HG02840 (cell line): ENCODE measurements at regions not wholly inside any gene's neighbourhood (a gene's known extent, or its start where the extent isn't known, plus 50 kb on each side); places are given as distances from the start of the nearest gene placed in this dataset.
"Not testable (repeated sequence)": the region's sequence is repeated elsewhere in the genome, so short reads cannot be mapped to it uniquely, and the experiment has no call there.

Source experiments
- ATAC-seq: cut with Tn5 transposase; IDR thresholded peaks from one replicate; pipeline ENCODE4 v1.9.1; 2021; ENCODE audit warnings: mild to moderate bottlenecking, moderate library complexity, moderate number of reproducible peaks; ENCODE audit not compliant: unreplicated experiment, low FRiP score

DNA sequence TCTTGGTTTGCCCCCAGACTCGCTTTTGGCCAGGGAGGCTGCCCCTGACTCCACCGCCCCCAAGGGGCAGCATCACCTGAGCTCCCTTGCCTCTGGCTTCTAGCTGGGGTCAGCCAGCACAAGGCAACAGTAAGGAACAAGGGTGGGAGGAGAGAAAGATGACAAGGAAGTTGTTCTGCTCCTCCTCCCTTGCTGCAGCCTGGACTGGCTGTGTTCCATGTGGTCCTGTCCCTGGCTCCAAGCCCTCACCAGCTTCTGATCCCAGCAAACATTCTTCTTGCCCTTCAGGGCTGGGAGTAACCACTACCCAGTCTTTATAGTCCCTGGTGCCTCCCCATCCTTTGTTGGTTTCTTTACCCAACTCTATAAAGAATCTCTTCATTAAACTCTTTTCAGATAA is 100.3 kb upstream of the SPIN1 start:
- no peak for ATAC-seq

DNA sequence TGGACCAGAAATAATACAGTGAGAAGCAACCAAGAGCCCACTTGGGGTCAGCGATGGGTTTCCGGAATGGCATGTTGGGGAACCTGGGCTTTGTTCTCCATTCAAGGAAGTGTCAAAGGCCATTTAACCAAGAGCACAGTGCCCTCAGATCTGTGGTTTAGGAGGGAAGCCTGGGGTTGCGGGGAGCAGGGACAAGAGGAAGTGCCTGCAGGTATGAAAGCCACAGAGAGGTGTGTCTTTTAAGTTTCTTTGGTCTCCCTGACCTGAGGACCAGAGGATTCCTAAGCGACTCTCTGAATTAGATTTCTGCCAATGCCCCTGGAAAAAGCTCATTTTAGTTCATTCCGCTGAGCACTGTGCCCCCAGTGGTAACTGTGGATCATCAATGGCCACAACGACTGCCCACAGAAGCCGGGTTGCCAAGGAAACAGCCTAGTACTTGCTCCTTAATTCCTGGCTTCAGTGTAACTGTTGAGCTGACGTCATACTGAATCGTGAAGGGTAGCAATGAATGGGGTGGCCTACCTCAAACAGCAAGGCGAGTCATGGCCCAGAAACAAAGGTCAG is 107.3 kb upstream of the SPIN1 start:
- no peak for ATAC-seq

DNA sequence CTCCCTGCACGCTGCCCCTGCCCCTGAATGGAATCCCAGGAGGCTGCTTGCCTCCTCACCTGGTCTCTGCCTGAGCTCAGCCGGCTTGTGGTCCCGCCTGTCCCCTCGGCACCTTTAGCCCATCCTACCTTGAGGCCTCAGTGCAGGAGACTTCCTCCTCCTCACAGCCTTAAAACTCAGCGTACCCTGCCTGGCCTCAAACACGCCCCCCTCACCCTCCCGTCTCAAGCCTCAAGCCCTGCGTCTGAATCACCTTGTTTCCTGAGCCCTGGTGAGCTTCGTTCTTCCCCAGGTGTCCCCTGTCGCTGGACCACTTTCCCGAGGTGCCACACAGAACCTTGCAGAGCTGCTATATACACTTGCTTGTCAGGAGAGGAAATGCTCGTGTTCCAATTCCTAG is 110.2 kb upstream of the SPIN1 start:
- no peak for ATAC-seq

DNA sequence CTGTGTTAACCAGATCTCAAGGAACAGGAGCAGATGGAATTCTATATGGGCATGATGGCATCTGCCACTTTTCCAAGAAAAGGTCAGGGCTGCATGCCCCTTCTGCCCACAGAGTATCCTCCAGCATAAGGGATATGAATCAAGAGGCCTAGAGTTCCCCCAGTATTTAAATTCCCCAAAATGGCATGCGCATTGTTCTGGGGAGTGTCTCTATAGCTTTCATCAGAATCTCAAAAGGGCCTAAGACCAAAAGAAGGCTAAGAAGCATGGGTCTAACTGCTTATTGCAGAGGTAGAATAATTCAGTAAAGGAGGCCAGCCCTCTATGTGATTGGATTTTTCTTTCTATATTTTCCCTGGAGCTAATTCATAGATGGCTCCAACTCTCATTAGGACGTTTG is 114.2 kb upstream of the SPIN1 start:
- no peak for ATAC-seq

DNA sequence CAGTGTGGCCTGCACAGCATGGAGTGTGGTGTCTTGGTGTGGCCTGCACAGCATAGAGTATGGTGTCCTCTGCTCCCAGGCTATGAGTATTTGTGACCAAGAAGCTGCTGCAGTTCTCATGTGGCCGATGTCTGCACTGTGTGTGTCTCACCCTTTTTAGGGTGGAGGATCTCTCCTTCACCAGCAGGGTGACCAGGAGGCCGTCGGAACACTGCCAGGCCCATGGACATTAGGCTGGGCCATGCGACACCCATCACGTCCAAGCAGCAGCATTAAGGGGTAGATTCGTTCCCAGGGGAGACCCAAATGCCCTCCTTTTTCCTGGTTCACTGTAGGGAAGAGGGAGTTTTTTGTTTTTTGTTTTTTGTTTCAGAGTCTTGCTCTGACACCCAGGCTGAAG is 115.3 kb upstream of the SPIN1 start:
- no peak for ATAC-seq

DNA sequence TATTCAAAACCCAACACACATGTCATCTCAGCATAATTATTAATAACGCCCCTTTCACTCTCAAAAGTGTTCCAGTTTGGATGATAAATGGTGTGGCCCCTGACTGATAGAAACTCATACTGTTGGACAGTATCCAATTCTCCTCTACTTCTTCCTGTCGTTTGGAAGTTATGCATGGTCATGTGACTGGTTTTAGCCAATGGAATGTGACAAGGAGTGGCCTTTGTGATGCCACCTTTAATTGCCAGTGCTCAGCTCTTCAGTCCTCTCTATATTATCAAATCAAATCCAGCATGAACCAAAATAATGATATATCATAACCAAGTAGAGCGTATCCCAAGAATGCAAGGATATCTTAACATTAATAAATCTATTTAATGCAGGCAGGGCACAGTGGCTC is 117.8 kb upstream of the SPIN1 start:
- ATAC-seq = no peak

DNA sequence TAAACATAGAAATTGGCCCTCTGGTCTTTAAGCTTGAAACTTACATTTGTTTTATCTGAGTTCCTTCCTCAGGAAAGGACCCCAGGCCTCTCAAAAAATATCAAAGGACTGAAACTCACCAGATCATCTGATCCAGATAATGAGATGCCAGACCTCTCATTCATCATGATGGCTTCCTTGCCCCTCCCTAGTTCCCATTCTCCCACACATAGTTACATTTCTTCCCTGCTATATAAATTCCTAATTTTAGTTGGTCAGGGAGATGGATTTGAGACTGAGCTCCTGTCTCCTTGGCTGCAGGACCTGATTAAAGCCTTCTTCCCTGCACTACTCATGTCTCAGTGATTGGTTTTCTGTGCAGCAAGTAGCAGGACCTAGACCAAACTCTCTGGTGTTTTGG is 119.4 kb upstream of the SPIN1 start:
- ATAC-seq = no peak

DNA sequence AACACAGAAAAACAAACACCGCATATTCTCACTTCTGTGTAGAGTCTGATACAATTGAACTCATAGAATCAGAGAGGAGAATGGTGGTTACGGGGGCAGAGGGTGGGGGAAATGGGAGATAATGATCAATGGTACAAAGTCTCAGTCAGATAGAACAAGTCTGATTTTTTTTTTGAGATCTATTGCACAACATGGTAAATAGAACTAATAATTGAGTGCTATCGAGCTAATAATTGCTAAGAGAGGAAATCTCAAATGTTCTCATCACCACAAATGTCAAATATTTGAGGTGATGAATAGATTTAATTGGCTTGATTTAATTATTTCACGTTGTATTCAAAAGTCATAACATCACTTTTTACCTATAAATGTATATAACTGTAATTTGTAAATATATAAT is 121.0 kb upstream of the SPIN1 start:
- no peak for ATAC-seq

DNA sequence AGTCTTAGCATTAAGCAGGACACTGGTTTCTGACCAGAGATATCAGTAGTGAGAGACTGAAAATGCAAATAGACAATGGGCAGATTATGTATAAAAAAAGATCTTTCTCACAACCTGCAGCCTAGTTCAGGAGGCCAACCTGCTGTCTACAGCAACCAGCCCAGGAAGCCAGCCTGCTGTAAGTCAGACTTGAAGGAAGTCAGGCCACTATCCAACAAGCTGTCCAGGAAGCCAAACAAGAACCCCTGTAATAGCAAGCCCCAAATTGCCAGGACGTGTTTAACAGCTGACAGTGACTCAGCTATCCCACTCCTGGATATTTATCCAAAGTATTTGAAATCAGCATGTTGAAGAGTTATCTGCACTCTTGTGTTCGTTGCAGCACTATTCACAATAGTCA is 121.8 kb upstream of the SPIN1 start:
- no peak for ATAC-seq

DNA sequence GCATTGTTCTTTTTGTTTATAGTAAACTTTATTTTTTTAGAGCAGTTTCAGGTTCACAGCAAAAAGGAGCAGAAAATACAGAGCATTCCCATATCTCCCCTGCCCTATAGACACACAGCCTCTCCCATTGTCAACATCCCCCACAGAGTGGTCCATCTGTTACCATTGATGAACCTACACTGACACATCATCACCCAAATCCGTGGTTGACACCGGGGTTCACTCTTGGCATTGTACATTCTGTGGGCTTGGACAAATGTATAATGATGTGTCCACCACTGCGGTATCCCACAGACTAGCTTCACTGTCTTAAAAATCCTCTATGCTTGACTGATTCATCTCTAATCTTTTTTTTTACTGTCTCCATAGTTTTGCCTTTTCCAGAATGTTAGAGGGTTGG is 120.7 kb upstream of the SPATA31C2 start:
- ATAC-seq = no peak

DNA sequence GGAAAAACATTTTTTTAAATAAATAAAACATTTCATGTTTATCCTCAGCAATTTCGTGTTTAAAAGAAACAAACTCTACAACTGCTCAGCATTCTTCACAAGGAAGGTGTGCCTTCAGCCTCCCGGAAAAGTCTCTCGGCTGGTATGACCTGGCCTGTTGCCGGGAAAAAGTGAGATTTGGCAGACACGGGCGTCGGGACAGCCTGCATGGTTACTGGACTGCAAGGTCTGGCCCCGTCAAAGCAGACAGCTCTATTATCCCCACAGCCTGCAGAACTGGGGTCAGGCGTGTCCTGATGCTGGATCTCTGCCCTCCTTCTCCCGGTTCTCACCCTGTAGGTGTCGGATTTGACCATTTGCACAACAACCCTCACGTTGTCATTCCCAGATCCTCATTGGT is 120.3 kb upstream of the SPATA31C2 start:
- no peak for ATAC-seq

DNA sequence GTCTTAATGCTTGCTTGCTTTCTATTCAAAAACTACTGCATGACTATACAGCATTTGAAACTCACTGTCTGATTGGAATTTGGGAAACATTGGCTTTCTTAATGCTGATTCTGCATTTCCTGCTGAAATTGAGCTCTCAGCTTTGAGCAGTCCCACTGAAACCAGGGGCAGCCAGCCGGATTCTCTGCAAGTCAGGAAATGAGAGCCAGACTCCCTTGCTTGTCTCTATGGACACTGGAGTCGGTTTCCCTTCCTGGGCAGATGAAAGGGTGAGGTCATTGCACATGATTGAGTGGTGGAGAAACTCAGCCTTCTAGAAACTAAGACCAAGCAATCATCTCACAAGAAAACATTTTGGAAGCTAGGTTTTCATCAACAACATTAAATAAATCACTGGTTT is 119.7 kb upstream of the SPATA31C2 start:
- no peak for ATAC-seq

DNA sequence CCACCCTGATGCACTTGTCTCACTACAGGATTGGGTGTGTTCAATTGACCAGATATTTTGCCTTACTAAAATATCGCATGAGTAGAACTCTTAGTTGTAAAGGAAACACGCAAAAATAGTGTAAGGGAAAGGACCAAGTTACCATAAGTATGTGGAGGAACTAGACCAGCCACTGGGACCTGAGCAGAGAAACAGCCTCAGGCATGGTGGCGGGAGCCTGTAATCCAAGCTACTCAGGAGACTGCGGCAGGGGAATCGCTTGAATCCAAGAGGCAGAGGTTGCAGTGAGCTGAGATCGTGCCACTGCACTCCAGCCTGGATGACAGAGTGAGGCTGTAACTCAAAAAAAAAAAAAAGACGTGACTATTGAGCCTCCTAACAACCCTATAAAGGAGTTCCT is 117.9 kb upstream of the SPATA31C2 start:
- no peak for ATAC-seq

DNA sequence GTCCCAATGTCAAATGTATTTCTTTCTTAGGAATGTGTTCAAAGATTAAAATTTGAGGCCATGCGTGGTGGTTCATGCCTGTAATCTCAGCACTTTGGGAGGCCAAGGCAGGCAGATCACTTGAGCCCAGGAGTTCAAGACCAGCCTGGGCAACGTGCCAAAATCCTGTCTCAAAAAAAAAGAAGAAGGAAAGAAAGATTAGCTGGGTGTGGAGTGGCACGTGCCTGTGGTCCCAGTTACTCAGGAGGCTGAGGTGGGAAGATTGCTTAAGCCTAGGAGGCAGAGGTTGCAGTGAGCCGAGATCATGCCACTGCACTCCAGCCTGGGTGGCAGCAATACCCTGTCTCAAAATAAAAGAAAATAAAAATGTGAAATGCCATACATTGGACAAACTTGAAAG is 117.5 kb upstream of the SPATA31C2 start:
- not testable (repeated sequence) for ATAC-seq

DNA sequence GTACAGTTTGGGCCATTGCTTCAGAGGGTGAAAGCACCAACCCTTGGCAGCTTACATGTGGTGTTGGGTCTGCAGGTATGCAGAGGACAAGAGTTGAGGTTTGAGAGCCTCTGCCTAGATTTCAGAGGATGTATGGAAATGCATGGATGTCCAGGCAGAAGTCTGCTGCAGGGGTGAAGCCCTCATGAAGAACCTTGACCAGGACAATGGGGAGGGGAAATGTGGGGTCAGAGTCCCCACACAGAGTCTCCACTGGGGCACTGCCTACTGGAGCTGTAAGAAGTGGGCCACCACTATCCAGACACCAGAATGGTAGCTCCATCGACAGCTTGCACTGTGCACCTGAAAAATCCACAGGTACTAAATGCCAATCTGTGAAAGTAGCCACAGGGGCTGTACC is 113.6 kb upstream of the SPATA31C2 start:
- ATAC-seq = no peak

DNA sequence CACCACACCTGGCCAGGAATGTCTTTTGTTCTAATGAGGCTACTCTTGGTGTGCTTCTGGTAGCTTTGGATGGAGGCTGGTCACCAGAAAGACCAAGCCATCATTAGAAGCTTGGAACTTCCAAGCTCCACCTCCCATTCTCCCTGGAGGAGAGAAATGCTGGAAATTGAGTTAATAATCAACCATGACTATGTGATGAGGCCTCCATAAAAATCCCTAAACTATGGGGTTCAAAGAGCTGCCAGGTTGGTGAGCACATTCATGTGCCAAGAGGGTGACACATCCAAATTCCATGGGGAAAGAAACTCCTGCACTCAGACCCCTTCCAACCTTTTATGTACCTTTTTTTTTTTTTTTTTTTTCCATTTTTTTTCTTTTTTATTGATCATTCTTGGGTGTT is 105.5 kb upstream of the SPATA31C2 start:
- no peak for ATAC-seq

DNA sequence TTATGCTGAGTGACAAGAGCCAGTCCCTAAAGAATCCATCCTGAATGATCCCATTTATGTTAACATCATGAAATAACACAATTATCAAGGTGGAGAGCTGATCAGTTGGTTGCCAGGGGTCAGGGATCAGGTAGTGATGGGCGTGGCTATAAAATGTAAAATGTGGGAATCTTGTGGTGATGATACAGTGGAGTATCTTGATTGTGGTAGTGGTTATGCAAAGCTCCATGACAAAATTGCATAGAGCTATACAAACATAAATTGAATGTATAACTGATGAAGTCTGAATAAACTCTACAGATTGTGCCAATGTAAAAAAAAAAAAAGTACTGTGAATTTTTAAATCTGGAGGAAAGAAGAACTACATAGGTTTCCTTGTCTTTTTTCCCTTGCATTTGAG is 104.6 kb upstream of the SPATA31C2 start:
- no peak for ATAC-seq

DNA sequence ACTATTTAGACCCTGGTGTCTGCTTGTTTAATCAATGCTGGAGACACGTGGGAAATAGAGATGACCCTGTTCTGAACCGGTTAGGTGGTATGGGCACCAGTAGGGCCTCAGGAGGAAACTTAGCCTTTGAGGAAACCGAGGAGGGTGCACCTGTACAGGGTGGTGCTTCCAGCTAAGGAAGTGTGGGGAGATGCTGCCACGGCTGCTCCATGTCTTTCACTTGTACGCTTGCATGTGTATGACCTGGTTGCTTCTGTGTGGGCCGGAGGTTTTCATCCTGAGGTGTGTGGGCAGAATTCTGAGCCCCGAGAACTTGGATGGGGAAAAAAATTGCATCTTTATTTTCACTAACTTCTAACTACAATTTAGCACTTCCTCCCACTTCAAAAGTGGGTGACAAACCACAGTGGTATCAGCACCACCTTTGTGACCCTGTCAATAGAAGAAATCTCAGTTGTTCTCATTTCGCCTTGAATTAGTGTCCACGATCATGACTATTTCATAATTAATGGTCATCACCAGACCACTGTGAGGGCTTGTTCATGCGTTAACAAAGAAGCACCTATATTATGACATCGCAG is 99.8 kb upstream of the SPATA31C2 start:
- no peak for ATAC-seq

DNA sequence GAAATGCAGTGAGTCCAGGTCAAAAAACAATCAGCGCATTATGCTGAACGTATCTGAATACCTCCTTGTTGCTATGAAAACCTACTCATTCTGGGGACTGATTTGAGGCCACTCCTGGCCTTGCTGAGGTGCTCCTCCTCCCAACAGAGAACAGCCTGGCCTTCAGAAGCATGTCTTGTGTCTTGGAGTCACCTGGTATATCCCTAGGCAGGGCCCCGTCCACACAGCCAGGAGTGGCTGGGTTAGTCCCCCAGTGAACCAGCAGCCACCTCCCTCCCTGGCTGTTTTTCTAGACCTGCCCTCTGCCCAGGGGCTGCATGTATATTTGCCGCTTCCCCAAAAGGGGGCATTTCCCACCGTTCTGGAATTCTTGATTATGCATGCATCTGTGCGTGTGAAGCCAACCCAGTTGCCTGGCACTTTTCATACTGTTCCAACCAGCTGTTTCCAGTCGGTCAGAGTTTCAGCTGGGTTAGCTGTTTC is 99.2 kb upstream of the SPATA31C2 start:
- ATAC-seq = no peak

DNA sequence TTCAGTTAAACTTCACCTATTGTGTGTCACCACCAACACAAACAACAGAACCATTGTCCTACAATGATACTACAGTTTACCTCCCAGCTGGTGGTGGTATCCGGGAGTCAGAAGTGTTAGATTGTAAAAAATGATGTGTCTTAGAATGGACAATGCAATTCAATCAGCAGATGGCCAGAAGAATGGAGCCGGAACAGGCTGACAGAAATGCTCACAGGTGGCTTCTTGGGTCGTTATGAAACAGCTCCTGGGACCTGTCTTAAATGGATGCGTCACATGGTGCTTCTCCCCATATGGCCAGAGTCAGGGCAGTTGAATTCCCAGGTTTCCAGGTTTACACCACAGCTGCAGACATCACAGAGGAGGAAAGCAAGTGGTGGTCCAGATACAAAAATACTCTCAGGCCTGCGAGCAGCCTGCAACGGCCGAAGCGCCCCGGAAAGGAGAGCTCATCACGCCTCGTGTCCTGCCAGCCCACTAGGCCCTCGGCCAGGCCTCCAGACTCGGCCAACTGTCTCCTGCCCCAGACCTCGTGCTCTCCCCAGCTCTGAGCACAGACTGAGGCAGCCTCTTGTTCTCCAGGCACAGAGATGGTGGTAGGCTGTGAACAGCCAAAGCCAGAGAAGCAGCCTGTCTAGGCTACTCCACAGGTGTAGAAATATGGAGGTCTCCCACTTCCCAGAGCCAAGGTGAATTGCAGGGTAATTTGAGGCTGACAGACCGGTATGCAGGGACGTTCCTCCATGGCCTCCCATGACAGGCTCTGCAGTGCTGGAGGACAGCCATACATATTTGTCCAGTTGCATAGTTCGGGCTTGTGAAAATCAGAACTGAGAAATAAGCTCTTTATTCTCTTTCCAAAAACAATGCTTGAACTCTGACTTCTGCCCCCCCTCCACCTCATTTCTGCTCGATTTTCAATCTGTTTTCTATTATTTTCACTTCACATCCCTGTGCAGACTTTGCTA is 98.5 kb upstream of the SPATA31C2 start:
- ATAC-seq = no peak

DNA sequence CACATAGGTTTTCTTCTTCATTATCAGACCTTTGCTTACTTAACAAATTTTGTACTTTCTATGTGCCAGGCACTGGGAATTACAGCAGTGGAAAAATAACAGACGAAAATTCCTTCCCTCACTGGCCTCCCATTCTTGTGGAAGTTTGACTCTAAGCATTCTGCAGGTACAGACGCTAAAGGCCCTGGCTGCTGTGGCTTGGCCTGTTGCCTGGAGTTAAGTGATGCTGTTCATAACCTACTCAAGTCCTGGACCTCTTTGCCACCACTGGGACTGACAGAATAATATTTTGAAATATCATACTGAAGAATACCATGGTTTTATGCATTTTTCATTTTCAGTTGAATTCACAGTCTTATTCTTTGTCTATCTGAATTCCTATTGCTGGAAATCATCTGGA is 97.3 kb upstream of the SPATA31C2 start:
- no peak for ATAC-seq

DNA sequence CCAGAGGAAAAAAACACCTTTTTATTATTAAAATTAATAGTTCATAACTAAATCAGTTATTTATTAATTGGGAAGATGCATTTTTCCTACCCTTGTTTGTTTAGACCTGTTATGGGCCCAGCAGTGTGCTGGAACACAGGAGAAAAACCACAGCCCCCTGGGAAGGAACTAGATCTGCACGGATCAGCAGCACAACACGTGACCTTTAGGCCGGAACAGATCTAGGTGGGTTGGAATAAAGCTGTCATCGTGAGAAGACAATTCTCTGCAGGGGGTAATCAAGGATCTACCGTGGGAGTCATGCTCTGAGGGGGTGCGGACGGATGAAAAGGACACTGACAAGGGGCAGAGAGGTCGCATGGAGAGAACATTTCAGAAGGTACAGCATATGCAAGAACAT is 95.8 kb upstream of the SPATA31C2 start:
- no peak for ATAC-seq
